OCI-M1 (cell line): ENCODE measurements at regions not wholly inside any gene's neighbourhood (a gene's known extent, or its start where the extent isn't known, plus 50 kb on each side); places are given as distances from the start of the nearest gene placed in this dataset.
A peak's percentile ranks its signal among the peaks of the same experiment; 100 is the strongest.
"Not testable (repeated sequence)": the region's sequence is repeated elsewhere in the genome, so short reads cannot be mapped to it uniquely, and the experiment has no call there.

ENCODE experiments used
- DNase-seq: peaks from one replicate; lab custom pipeline; 2025; lab: John Stamatoyannopoulos, UW

- DNase-seq, result no peak
These were observed 146.5 kb downstream of the SH3BGRL start for GRCh38 chrX:81348388-81348787.

GRCh38 chrX:81354954-81355353 lies 153.1 kb downstream of the SH3BGRL start:
- no peak for DNase-seq

GRCh38 chrX:81355436-81355835 lies 153.5 kb downstream of the SH3BGRL start:
- peak; percentile 50 for DNase-seq

GRCh38 chrX:81367291-81367690 lies 165.4 kb downstream of the SH3BGRL start:
- no peak for DNase-seq

GRCh38 chrX:81377329-81377728 lies 175.4 kb downstream of the SH3BGRL start:
- peak; percentile 61 for DNase-seq

GRCh38 chrX:81378560-81378959 lies 176.7 kb downstream of the SH3BGRL start:
- no peak for DNase-seq

GRCh38 chrX:81390237-81390636 lies 188.3 kb downstream of the SH3BGRL start:
- DNase-seq, result peak; percentile 73

- no peak for DNase-seq
These were observed 190.5 kb downstream of the SH3BGRL start for GRCh38 chrX:81392396-81392795.

GRCh38 chrX:81405781-81406180 lies 203.9 kb downstream of the SH3BGRL start:
- no peak for DNase-seq

GRCh38 chrX:81411517-81411916 lies 209.6 kb downstream of the SH3BGRL start:
- DNase-seq, result peak; percentile 1

GRCh38 chrX:81412428-81412827 lies 210.5 kb downstream of the SH3BGRL start:
- DNase-seq, result no peak

GRCh38 chrX:81412857-81413256 lies 211.0 kb downstream of the SH3BGRL start:
- DNase-seq, result not testable (repeated sequence)

GRCh38 chrX:81414630-81415029 lies 212.7 kb downstream of the SH3BGRL start:
- peak; percentile 51 for DNase-seq
